ENCODE measurements at regions not wholly inside any gene's neighbourhood (a gene's known extent, or its start where the extent isn't known, plus 50 kb on each side); places are given as distances from the start of the nearest gene placed in this dataset.

DNA sequence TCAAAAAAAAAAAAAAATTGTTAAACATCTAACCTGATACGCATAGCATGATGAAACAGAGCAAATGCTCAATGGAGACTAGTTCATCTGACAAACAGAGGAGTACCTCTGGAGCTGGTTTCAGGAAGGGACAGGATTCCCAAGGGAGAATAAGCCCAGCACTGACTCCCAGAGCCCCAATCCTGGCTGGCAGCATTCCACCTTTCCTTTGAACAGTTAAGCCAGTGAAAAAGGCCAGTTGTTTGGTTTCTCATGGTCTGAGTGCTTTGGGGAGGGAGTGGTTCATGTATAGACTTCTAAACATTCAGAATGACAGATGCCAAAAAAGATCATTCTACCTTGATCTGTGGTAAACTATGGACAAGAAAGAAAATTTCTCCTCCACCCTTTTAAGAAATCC, 277.9 kb upstream of the RARB start:
- no peaks in the 10 kb centered on the region for H4K20me1 ChIP-seq (ENCODE audit: insufficient read depth, low read length)
- H3K4me1 ChIP-seq (ENCODE audit: insufficient read depth, low read length) = no peaks in the 10 kb centered on the region
- no peaks in the 10 kb centered on the region for H3K79me2 ChIP-seq (ENCODE audit: insufficient read depth, low read length)
- no peak overlapping the region for H3K27ac ChIP-seq (ENCODE audit: low read depth, low read length)
- TF ChIP-seq, protein P1, sequence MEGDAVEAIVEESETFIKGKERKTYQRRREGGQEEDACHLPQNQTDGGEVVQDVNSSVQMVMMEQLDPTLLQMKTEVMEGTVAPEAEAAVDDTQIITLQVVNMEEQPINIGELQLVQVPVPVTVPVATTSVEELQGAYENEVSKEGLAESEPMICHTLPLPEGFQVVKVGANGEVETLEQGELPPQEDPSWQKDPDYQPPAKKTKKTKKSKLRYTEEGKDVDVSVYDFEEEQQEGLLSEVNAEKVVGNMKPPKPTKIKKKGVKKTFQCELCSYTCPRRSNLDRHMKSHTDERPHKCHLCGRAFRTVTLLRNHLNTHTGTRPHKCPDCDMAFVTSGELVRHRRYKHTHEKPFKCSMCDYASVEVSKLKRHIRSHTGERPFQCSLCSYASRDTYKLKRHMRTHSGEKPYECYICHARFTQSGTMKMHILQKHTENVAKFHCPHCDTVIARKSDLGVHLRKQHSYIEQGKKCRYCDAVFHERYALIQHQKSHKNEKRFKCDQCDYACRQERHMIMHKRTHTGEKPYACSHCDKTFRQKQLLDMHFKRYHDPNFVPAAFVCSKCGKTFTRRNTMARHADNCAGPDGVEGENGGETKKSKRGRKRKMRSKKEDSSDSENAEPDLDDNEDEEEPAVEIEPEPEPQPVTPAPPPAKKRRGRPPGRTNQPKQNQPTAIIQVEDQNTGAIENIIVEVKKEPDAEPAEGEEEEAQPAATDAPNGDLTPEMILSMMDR (IDR thresholded peaks at IDR 0.05; ENCODE audit: extremely low read depth, low read depth, low read length) = no peak
- no peak overlapping the region for H3K4me3 ChIP-seq (ENCODE audit: insufficient read depth, low read length)
- no peak overlapping the region for H2AFZ ChIP-seq (ENCODE audit: low read length)
- no peaks in the 10 kb centered on the region for H3K36me3 ChIP-seq (ENCODE audit: insufficient read depth, low read length)
- H3K9me3 ChIP-seq (ENCODE audit: low read depth, low read length) = no peaks in the 10 kb centered on the region
- no peaks in the 10 kb centered on the region for H3K27me3 ChIP-seq (ENCODE audit: insufficient read depth, low read length)
- no peak for DNase-seq (ENCODE audit: insufficient read length, low spot score, missing footprints)
- H3K4me2 ChIP-seq (ENCODE audit: insufficient read depth, low read length) = no peak overlapping the region

DNA sequence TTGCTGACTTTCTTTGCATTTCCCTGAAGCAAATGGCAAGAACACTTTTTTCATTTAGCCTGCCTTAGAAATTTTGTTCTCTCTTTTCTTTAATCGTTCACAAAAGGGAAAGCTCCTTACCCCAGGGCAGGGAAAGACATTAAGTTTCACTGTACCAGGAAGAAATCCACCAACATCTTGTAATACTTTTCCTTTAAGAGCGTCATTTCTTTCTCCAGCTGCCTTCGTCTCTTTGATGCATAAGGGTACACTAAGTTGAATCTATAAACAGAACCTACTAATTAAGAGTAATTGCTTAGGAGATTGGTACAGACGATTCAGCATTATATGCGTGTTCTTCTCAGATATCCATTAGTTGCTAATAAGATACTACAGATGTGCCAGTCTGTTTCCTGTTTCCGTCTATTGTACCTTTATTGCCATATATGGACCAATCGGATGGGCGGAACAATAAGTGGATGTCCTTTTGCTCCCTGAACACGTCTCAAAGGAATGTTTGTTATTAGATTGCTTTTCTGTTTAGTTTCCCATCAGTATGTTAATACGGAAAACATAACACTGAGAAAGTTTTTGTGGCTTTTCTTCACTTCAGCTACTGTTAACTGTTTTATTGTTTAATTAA, 276.7 kb upstream of the RARB start:
- Histone ChIP-seq H3K4me1 (ENCODE audit: insufficient read depth, low read length) (peaks cover 6% of the 10 kb centered on the region), H3K36me3 (ENCODE audit: insufficient read depth, low read length) (no peaks in the 10 kb centered on the region), H3K9me3 (ENCODE audit: low read depth, low read length) (no peaks in the 10 kb centered on the region), H3K4me3 (ENCODE audit: insufficient read depth, low read length) (peak overlapping the region; percentile 56), H3K79me2 (ENCODE audit: insufficient read depth, low read length) (no peaks in the 10 kb centered on the region), H3K4me2 (ENCODE audit: insufficient read depth, low read length) (peak overlapping the region; percentile 65), H3K27me3 (ENCODE audit: insufficient read depth, low read length) (no peaks in the 10 kb centered on the region), H3K27ac (ENCODE audit: low read depth, low read length) (peak overlapping the region; percentile 8), H4K20me1 (ENCODE audit: insufficient read depth, low read length) (no peaks in the 10 kb centered on the region), H2AFZ (ENCODE audit: low read length) (peak overlapping the region; percentile 80)
- DNase-seq (ENCODE audit: insufficient read length, low spot score, missing footprints) = no peak
- TF ChIP-seq, protein P1 (IDR thresholded peaks at IDR 0.05; ENCODE audit: extremely low read depth, low read depth, low read length) = no peak

DNA sequence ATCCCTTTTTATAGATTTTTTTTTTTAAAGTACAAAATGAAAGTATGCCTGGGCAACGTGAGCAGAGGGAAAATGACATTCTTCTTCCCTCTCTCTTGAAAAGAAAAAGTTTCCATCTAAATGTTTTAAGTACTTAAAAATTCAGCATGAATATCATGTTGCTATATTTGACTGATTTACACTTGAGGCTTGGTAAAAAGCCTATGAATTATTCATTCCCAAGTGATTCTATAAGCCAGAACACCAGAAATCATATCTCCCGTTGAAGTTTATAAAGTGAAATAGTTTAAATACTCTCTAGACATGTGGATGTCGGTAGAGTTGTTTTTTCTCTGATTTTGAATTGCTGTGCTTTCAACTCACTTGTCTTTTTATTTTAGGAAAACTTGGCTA, 276.2 kb upstream of the RARB start:
- DNase-seq (ENCODE audit: insufficient read length, low spot score, missing footprints) = no peak
- H3K4me1 ChIP-seq (ENCODE audit: insufficient read depth, low read length) = peaks cover 6% of the 10 kb centered on the region
- no peaks in the 10 kb centered on the region for H4K20me1 ChIP-seq (ENCODE audit: insufficient read depth, low read length)
- H2AFZ ChIP-seq (ENCODE audit: low read length) = peak overlapping the region; percentile 80
- H3K27me3 ChIP-seq (ENCODE audit: insufficient read depth, low read length) = no peaks in the 10 kb centered on the region
- H3K4me3 ChIP-seq (ENCODE audit: insufficient read depth, low read length) = peak overlapping the region; percentile 56
- H3K4me2 ChIP-seq (ENCODE audit: insufficient read depth, low read length) = peak overlapping the region; percentile 65
- TF ChIP-seq, protein P1 (IDR thresholded peaks at IDR 0.05; ENCODE audit: extremely low read depth, low read depth, low read length) = no peak
- no peaks in the 10 kb centered on the region for H3K79me2 ChIP-seq (ENCODE audit: insufficient read depth, low read length)
- H3K9me3 ChIP-seq (ENCODE audit: low read depth, low read length) = no peaks in the 10 kb centered on the region
- H3K36me3 ChIP-seq (ENCODE audit: insufficient read depth, low read length) = no peaks in the 10 kb centered on the region
- peak overlapping the region; percentile 8 for H3K27ac ChIP-seq (ENCODE audit: low read depth, low read length)

DNA sequence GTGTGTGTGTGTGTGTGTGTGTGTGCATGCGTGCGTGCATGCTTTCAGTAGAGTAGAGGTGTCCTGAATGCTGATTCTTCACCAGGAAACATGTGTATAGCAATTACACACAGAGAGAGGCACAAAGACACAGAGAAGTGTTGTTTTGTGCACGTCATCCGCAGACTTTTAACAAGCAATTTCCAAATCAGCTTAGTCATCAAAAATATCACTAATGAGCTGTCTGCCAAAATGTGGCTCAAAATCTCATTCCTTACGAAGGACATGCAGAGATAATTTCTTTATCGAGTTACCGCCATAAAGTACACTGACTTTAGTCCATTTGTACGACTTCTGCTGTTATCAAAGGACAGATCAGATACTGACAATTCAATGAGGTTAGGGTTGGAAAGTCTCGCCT, 274.9 kb upstream of the RARB start:
- TF ChIP-seq, protein P1 (IDR thresholded peaks at IDR 0.05; ENCODE audit: extremely low read depth, low read depth, low read length) = no peak
- Histone ChIP-seq H3K27ac (ENCODE audit: low read depth, low read length) (no peak overlapping the region), H2AFZ (ENCODE audit: low read length) (no peak overlapping the region), H3K36me3 (ENCODE audit: insufficient read depth, low read length) (no peaks in the 10 kb centered on the region), H3K9me3 (ENCODE audit: low read depth, low read length) (no peaks in the 10 kb centered on the region), H4K20me1 (ENCODE audit: insufficient read depth, low read length) (no peaks in the 10 kb centered on the region), H3K79me2 (ENCODE audit: insufficient read depth, low read length) (no peaks in the 10 kb centered on the region), H3K4me3 (ENCODE audit: insufficient read depth, low read length) (no peak overlapping the region), H3K27me3 (ENCODE audit: insufficient read depth, low read length) (no peaks in the 10 kb centered on the region), H3K4me2 (ENCODE audit: insufficient read depth, low read length) (no peak overlapping the region), H3K4me1 (ENCODE audit: insufficient read depth, low read length) (peaks cover 6% of the 10 kb centered on the region)
- no peak for DNase-seq (ENCODE audit: insufficient read length, low spot score, missing footprints)
